NCI-H146 (cell line): ENCODE measurements at regions not wholly inside any gene's neighbourhood (a gene's known extent, or its start where the extent isn't known, plus 50 kb on each side); places are given as distances from the start of the nearest gene placed in this dataset.
"Not testable (repeated sequence)": the region's sequence is repeated elsewhere in the genome, so short reads cannot be mapped to it uniquely, and the experiment has no call there.

ENCODE experiments used
- DNase-seq: peaks from one replicate; lab custom pipeline; 2025; lab: John Stamatoyannopoulos, UW

DNA sequence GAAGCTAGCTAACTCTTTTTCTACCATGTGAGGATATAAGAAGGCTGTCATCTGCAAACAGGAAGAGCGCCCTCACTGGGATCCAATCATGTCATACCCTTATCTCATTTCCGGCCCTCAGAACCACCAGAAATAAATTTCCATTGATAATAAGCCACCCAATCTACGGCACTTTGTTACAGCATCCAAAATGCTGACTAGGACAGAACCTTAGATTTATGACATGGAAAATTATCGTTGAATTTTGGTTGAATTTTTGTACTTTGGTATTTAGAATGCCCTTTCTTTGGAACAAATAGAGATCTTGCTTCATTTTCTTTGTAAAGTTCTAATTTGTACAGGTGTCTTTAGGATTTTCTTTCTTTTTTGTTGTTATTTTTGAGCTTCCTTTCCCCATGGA is 53.3 kb upstream of the CYLC2 start:
- no peak for DNase-seq

DNA sequence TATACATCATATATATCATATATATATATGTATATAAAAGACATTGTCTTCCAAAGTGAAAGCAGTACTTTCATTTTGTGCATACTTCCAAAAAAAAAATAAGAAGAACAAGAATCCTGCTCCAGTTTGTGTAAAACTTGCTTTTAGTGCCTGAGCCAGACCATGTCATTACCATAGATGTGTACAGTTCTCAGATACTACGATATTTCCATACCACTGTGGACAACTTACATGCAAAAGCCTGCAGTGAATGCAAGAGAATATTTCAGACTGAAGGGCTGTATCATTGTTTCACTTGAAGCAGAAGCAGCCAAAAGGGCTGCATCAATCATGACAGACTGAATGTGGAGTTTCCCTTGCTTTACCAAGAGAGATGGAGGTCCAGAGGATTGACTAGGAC is 72.6 kb upstream of the CYLC2 start:
- DNase-seq = no peak

DNA sequence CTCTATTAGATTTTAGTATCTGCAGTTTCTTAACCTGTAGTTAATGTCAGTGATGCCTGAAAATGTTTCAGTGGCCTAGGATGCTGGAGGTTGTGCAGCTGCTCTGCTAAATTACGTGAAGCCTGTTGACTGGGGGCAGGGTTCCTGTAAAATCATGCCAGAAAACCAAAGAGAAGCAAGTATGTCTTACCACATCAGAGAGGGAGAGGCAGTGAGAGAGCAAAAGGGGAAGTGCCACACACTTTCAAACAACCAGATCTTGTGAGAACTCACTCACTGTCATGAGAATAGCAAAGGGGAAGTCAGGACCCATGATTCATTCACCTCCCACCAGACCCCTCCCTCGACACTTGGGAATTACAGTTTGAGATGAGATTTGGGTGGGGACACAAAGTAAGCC is 83.9 kb upstream of the CYLC2 start:
- no peak for DNase-seq

DNA sequence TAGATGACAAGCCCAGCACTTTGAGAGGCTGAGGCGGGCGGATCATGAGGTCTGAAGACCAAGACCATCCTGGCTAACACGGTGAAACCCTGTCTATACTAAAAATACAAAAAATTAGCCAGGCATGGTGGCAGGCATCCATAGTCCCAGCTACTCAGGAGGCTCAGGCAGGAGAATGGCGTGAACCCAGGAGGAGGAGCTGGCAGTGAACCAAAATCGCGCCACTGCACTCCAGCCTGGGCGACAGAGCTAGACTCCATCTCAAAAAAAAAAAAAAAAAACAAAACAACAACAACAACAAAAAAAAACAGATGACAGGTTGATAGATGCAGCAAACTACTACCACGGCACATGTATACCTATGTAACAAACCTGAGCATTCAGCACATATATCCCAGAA is 89.3 kb upstream of the CYLC2 start:
- DNase-seq = not testable (repeated sequence)

DNA sequence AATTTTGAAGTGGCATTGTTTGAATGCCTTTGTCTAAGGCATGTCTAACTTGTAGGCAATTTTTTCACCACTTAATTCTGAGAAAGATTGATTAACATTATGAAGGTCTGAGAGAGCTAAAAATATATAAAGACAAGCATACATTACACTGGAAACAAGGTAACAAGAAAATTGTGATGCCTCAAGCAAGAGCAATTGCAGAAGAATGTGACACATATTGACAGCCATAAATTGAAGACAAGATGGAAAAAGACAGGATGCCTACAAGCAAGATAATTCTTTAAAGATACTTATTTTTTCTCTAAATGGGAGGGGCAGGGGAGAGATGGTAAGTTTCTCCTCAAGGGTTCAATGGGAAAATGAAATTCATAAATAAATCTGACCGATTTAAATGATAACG is 103.1 kb upstream of the CYLC2 start:
- DNase-seq = no peak

DNA sequence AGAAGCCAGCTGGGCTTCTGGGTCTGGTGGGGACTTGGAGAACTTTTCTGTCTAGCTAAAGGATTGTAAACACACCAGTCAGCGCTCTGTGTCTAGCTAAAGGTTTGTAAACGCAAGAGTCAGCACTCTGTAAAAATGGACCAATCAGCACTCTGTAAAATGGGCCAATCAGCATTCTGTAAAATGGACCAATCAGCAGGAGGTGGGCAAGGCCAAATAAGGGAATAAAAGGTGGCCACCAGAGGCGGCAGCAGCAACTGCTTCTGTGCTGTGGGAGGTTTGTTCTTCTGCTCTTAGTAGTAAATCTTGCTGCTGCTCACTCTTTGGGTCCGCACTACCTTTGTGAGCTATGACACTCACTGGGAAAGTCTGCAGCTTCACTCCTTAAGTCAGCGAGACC is 106.4 kb upstream of the CYLC2 start:
- not testable (repeated sequence) for DNase-seq

DNA sequence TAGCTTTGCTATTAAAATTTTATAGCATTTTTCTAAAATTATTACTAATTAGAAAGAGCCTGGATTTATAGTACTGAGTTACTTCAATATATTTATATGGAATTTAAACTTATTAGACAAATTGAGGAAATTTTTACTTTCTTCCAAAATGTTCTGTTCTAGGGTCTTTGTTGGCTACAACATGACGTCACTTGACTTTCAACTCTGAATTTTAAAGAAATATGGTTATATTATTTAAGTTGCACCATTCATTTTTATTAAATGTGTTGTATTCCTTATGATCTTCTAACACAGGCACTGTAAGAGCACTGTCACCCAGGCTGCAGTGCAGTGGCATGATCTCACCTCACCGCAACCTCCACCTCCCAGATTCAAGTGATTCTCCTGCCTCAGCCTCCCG is 119.4 kb upstream of the CYLC2 start:
- no peak for DNase-seq

DNA sequence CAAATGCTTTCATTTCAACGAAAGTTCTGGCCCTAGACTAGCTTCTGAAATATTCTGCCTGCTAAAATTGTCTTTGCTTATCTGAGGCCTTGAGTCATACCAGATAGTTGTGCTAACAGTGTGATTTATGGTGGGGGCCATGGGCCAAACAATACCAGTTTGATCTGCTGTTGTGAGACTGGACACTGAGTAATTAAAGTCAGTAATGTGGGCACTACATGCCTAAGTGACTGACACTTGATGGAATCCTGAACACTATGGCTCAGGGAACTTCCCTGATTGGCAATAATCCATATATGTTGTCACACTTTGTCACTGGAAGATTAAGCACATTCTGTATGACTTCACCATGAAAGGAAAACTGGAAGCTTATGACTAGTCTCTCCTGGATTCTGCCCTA is 127.6 kb upstream of the CYLC2 start:
- DNase-seq = no peak

DNA sequence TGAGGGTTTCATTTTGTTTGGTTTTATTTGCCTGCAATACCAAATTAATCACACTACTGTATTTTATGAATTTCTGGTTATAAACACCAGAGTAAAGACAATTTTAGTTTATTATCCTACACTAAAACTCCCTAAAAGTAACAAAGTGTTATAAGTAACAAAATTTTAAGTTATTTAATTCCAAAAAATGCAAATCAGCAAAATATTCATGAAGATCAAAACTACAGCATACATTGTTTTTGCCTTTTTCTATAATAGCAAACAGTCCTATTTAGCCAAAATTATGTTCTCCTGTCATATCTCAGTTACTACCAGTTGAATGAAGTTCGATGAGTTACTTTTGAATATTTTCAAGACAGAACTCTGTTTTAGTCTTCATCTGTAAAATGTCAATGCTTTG is 132.7 kb upstream of the CYLC2 start:
- DNase-seq = no peak

DNA sequence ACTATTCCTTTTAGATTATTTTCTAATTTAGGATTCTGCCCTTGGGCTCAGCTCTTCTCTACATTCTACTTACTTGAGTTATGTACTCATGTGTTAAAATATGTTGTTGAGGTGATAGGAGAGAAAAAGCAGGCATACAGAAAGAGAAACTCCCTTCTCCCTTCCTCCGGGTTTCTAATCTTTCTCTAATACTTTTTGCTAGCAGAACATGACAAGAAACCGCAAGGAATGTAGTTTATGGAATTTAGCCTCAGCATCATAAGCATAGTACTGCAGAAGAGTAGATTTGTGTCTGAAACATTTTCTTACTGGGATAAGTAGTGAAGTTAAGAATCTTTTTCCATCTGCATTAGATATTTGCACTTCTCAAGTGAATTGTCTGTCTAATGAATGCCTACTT is 139.5 kb upstream of the CYLC2 start:
- DNase-seq = no peak

DNA sequence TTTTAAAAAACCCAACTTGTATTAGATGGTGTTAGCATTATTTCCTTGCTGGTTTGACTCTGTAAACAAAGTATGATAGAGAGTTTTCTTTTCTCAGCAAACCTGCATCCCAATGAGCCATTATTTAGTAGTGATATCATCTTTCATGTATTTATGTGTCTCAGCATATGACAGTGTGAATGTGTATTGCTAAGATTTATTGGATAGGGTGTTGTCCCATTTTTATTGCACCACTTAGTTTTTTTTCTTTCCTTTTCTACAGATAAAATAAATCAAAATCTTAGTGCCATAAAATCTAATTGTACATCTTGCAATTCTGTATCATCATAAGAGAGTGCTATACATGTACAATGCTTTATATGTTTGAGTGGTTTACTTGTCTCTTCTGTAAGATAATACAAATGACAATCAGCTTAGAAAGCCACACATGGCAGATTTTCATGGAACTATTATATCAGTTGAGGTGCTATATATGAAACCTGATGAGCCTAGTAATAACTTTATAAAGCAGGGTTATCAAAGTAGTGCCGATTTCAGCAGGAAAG is 149.2 kb upstream of the CYLC2 start:
- no peak for DNase-seq

DNA sequence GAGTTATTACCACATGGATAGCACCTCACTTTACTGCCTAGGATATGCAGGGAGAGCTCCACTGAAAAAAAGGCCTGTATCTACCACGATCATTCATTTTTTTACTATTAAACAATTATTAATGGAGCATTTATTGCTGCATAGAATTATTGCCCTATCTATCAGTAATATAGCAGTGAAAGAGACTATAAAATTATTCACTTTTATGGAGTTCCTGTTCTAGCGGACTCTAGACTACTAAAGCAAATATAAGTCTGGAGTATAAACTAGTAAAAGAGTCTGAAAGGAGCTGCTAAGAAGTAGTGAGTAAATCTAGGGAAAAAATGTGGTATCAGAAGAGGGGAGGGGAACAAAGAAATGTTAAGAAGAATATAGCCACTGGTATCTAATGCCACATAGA is 150.4 kb upstream of the CYLC2 start:
- no peak for DNase-seq

DNA sequence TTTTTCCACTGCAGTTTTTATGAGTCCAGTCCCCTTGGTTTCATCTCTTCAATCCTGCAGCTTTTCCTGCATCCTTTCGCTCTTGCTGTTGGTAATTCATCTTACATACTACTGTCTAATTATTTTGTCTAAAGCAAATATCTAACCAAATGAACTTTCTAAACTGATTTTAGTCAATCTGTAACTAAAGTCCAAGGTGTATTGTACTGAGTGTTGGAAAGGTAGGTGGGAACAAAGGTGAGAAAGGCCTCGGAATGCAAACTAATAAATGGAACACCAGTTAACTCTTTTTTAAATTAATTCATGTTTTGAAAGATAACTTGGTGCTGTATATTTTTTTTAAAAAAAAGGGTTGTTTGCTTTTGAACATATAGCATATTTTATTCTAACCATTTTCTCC is 152.7 kb upstream of the CYLC2 start:
- no peak for DNase-seq

DNA sequence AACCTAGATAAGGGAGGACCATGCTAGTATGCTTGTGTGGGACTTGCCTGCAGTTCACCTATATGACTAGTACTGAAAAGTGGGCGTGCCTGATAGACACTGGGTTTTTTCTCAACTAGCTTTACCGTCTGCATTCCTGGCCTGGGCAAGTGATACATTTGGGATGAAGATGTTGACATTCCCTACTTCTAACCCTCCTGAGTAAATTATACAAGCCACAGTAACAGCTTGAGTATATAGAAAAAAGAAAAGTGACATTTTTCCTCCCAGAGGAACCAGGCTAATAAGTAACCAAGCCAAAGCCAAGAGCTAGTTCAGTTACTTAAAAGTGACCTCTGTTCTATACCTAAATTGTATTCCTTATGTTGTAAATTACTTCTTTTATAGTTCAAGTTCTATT is 153.8 kb upstream of the CYLC2 start:
- no peak for DNase-seq

DNA sequence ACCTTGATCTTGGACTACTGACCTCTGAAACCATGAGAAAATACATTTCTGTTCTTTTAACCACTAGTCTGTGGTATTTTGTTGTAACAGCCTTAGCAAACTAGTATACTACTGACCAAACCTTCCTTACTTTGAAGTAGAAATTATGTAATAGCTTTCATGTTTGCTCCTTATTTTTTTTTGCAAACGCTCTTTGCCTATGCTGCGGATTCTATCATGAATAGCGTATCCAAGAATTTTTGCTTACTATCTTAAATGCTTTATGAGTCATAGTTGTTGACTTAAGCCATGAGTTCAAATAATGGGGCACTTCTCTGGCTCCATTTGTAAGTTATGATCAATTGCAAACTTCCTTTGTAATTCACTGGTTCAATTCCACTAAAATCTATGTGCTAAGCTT is 154.8 kb upstream of the CYLC2 start:
- DNase-seq = no peak

DNA sequence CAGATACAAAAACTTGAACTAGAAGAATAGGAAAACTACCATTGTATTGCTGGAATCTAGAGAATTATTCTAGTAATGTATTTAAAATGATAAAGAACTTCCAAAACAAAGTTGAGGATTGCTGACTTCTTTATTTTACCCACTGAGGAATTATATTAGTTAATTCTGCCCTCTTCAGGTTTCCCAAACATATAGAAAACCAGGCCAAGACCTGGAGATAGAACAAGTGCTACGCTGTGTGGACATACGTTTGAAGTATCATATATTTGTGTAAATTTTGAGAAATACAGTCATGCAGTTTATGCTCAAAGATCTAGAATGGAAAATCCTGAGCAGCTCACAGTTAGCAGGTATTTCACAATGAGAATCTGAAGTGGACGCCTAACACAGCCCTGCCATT is 162.3 kb upstream of the CYLC2 start:
- no peak for DNase-seq

DNA sequence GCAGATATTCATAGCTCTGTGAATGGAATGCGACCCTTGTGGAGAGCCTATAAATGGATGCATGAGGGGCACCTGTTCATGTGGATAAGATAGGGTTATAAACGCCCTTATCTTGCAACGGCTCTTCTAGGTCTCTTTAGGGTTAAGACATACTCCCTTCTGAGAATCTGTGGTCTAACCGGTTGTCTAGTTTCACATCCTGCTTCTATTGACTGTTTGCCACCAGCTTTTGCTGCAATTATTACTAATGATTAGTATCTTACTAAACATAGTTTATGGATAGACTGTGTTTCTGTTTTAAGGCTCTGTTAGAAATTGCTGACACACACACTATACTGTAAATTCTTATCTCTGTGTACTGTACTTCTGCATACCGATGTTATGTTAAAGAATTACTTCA is 198.9 kb upstream of the CYLC2 start:
- DNase-seq = no peak

DNA sequence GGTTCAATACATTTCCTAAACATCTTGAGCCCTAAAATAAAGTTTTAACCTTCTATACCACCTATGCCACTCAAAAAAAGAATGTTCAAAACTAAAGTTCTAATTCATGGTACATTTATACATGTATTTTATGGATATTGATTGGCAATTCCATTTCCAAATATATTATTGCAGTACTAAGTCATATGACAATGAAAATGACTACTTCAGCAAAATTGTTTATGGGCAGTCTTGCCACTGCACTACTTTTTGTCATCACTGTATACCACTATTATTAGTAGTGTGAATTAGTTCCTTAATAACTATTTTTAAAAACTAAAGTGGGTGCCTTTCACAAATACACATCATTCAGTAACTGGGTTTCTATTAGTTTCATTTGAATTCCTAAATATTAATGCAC is 199.6 kb upstream of the CYLC2 start:
- no peak for DNase-seq

DNA sequence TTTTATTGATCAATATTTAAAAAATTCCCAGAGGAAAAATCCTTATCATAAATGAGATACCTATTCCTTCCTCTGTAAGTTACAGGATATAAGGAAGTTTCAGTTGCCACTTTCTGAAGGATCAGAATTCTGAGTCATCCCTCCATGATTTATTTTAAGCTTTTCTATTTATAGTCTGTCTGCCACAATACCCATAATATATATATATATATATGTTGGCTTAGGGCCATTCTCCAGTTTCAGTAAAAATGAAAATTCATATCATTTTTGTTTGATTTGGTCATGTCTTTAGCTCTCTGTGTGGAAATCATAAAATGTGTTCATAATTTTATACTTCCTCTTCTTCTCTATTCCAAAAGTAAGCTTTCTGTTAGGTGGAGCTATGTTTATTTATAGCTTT is 215.8 kb upstream of the CYLC2 start:
- no peak for DNase-seq

DNA sequence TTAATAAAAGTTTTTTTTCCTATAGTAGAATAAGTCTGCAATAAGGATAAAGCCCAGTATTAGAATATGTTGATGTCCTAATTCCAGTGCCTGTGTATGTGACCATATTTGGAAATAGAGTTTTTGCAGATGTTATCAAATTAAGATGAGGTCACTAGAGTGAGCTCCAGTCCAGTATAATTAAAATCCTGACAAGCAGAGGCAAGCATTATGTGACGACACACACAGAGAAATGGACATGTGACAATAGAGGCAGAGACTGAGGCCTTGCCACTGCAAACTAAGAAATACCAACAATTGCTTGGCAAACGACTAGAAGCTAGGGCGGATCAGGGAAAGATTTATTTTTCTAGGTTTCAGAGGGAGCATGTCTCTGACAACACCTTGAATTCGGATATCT is 216.4 kb upstream of the CYLC2 start:
- DNase-seq = no peak

DNA sequence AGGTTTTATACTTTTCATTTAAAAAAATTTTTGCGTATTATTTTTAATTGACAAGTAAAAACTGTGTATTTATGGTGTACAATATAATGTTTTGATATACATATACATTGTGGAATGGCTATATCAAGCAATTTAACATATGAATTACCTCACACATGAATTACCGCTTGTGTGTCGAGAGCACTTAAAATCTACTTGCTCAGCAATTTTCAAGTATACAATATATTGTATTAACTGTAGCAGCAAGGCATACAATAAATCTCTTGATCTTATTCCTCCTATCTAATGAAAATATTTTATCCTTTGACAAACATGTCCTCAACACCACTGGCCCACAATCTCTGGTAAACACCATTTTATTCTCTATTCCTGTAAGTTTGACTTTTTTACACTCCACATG is 224.4 kb upstream of the CYLC2 start:
- no peak for DNase-seq

DNA sequence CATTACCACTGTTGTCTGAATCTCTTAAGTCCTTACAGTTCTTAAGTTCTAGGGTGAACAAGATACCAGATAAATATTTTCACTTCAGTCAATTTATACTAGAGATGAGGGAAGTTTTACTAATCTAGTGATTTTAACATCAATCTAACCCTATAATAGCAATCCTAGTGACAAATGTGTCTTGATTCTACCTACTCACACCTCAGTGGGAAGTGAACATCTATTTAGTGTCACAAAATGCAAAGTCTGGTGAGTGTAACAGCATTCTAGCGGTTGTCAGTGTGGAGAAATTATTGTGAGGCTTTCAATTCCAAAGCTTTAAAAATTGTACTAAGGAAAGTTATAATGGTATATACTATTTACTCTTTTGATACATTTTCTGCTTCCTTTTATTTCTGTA is 225.8 kb upstream of the CYLC2 start:
- no peak for DNase-seq

DNA sequence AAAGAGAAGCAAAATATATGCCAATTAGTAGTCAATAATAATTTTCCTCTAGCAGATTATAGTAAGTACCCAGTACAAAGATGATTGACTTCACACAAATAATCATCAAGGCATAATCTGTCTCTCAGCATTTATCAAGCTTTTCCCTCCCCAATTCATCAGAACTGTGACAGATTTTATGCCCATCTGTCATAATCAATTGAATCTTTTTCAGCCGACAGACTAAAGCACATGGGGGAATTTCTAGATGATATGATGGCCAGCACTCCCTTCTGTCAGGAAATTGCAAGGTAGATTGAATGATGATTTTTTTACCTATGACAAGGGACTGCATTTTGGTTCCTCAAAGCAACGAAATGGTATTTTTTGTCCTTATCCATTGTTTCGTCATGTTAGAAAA is 227.1 kb upstream of the CYLC2 start:
- no peak for DNase-seq

DNA sequence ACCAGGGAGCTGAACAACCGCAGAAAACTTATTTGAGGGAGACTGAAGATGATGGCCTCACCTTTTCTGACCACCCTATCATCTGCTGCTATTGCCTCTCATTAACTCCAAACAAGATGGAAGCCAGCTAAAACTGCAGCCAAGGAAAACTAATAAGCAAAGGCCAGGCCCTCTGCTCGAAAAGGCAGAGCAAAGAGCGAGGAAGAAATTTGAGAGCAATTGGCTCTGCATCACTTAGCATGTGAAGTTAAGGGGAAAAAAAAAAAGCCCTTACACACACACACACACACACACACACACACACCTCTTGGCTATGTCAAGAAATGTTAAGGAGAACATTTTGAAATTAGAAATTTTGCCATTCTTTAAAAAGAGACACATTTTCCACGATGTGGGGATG is 228.1 kb upstream of the CYLC2 start:
- no peak for DNase-seq

DNA sequence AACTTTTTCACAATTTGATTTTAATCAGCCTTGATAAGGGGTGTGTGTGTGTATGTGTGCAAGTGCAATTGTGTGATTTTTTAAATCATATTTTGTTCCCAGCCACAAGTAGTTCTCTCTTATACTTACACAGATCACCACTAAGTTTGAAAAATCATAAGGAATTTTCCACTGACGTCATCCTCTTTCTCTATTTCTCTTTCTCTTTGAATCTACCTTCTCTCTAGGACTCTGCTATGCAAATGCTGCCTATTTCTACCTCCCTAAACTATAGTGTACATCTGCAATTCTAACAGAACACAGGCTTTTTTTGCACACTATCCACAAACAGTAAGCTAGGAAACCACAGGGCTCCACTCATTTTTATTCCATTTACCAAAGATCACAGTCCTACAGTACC is 254.6 kb upstream of the CYLC2 start:
- no peak for DNase-seq
